GM12872 (cell line): ENCODE measurements at regions not wholly inside any gene's neighbourhood (a gene's known extent, or its start where the extent isn't known, plus 50 kb on each side); places are given as distances from the start of the nearest gene placed in this dataset.

ENCODE experiments used
- CTCF ChIP-seq: IDR thresholded peaks from 3 replicates; pipeline ENCODE4 v1.5.1; 2011; ENCODE audit warnings: low read depth, mild to moderate bottlenecking, low read length, moderate library complexity; ENCODE audit not compliant: insufficient read depth

- TF ChIP-seq CTCF, result no peak
Measured at GRCh38 chr5:155529362-155529761, 515.8 kb downstream of the KIF4B start.

GRCh38 chr5:155530046-155530445 is 516.5 kb downstream of the KIF4B start:
- TF ChIP-seq CTCF, result no peak

GRCh38 chr5:155532621-155533311 is 519.2 kb downstream of the KIF4B start:
- TF ChIP-seq CTCF, result no peak

- no peak for TF ChIP-seq CTCF
Measured at GRCh38 chr5:155540000-155540595, 526.5 kb downstream of the KIF4B start.

- no peak for TF ChIP-seq CTCF
Measured at GRCh38 chr5:155546075-155546474, 532.5 kb downstream of the KIF4B start.

GRCh38 chr5:155554500-155554899 is 540.9 kb downstream of the KIF4B start:
- TF ChIP-seq CTCF, result no peak

- TF ChIP-seq CTCF, result no peak
Measured at GRCh38 chr5:155556222-155556621, 542.7 kb downstream of the KIF4B start.
